ENCODE measurements at regions not wholly inside any gene's neighbourhood (a gene's known extent, or its start where the extent isn't known, plus 50 kb on each side); places are given as distances from the start of the nearest gene placed in this dataset.
"Not testable (repeated sequence)": the region's sequence is repeated elsewhere in the genome, so short reads cannot be mapped to it uniquely, and the experiment has no call there.

DNA sequence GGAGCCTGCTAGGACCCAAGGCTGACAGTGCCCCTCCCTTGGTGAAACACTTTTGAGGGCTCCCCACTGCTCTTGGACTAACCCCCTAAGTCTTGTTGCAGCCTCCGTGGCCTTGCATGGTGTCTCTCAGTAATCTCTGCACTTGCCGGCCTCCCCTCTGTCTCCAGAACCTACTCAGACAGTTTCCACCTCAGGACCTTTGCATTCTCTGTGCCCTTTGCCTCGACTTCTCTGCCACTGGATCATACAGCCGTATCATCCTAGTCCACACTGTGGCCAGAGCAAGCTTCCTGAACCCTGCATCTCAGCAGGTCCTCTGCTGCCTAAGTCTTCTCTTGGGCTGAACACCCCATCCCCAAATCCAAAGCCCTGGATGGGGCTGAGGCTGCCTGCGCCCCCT, 152.0 kb upstream of the PTPN1 start:
- no peak overlapping the region for H3K4me3 ChIP-seq
- DNase-seq (ENCODE audit: extremely low spot score), result no peak
- TF ChIP-seq, protein P1, sequence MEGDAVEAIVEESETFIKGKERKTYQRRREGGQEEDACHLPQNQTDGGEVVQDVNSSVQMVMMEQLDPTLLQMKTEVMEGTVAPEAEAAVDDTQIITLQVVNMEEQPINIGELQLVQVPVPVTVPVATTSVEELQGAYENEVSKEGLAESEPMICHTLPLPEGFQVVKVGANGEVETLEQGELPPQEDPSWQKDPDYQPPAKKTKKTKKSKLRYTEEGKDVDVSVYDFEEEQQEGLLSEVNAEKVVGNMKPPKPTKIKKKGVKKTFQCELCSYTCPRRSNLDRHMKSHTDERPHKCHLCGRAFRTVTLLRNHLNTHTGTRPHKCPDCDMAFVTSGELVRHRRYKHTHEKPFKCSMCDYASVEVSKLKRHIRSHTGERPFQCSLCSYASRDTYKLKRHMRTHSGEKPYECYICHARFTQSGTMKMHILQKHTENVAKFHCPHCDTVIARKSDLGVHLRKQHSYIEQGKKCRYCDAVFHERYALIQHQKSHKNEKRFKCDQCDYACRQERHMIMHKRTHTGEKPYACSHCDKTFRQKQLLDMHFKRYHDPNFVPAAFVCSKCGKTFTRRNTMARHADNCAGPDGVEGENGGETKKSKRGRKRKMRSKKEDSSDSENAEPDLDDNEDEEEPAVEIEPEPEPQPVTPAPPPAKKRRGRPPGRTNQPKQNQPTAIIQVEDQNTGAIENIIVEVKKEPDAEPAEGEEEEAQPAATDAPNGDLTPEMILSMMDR (IDR thresholded peaks at IDR 0.05), result no peak
- no peak for TF ChIP-seq POLR2AphosphoS5 (IDR thresholded peaks at IDR 0.05)
- TF ChIP-seq POLR2A (IDR thresholded peaks at IDR 0.05; ENCODE audit: low read depth), result no peak
- intact Hi-C loops (cut with DNase I), result no loop called here
- H3K9me3 ChIP-seq, result no peaks in the 10 kb centered on the region
- no peaks in the 10 kb centered on the region for H3K27me3 ChIP-seq
- no peaks in the 10 kb centered on the region for H3K36me3 ChIP-seq
- peaks cover 0 to 4% (median 0%) of the 10 kb centered on the region in 4 donors for H3K4me1 ChIP-seq
- no peak overlapping the region for H3K27ac ChIP-seq (replicated peaks in 1 of 4)
- 95% methylated on average over 5 of the region's 5 CpGs for WGBS

DNA sequence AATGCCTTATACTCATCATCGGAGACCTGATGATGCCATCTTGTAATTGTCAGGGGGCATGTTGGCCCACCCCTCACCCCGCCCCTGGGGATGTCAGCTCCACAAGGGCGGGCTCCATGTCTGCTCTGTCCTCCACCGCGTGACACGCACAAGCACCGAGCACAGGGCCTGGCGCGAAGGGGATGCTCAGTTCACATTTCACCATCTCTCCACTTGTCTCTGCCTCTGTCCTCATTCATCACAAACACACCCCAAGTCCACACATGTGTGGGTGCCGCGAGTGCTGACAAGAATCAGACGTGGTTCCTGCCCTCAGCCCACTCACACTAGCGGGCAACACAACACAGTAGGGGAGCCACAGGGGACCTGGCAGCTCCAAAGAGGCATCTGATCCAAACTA, 151.2 kb upstream of the PTPN1 start:
- no peak for DNase-seq (ENCODE audit: extremely low spot score)
- H3K27me3 ChIP-seq, result no peaks in the 10 kb centered on the region

DNA sequence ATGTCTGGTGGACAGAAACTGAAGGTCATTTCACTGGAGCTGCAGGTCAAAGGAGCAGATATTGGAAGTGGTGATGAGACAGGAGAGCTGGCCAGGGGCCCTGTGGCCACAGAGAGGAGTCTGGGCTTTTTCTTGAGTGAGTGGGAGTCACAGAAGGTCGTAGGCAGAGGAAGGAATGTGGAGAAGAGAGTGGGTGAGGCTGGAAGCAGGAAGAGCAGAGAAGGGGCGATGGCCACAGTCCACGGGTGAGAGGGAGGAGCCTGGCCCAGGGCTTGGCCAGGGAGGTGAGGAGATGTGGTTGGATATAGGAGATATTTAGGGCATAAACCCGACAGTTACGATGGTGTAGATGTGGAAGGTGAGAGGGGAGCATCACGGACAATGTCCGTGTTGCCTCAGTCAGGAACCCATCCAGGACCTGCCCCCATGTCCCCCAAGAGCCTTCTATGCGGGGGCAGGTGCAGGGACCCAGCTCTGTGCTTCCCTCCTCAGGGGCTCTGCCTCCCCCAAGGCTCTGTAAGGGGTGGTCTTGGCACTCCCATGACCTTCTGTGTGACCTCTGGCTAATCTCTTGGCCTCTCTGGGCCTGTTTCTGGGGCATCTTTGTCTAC, 150.5 kb upstream of the PTPN1 start:
- 78% methylated on average over 8 of the region's 8 CpGs for WGBS
- intact Hi-C loops (cut with DNase I), result no loop called here
- no peak for DNase-seq (ENCODE audit: extremely low spot score)

More for the DNA sequence above, 151.2 kb upstream of the PTPN1 start:
- WGBS, result 95% methylated on average over 12 of the region's 13 CpGs
- Histone ChIP-seq H3K4me3 (no peak overlapping the region), H3K36me3 (no peaks in the 10 kb centered on the region), H3K9me3 (no peaks in the 10 kb centered on the region), H3K27ac (replicated peaks in 1 of 4) (no peak overlapping the region), H3K4me1 (peaks cover 0 to 4% (median 0%) of the 10 kb centered on the region in 4 donors)
- intact Hi-C loops (cut with DNase I), result no loop called here
- TF ChIP-seq POLR2AphosphoS5 (IDR thresholded peaks at IDR 0.05), result no peak
- no peak for TF ChIP-seq POLR2A (IDR thresholded peaks at IDR 0.05; ENCODE audit: low read depth)
- TF ChIP-seq, protein P1 (IDR thresholded peaks at IDR 0.05), result no peak
- TF ChIP-seq EP300 (IDR thresholded peaks at IDR 0.05), result no peak

DNA sequence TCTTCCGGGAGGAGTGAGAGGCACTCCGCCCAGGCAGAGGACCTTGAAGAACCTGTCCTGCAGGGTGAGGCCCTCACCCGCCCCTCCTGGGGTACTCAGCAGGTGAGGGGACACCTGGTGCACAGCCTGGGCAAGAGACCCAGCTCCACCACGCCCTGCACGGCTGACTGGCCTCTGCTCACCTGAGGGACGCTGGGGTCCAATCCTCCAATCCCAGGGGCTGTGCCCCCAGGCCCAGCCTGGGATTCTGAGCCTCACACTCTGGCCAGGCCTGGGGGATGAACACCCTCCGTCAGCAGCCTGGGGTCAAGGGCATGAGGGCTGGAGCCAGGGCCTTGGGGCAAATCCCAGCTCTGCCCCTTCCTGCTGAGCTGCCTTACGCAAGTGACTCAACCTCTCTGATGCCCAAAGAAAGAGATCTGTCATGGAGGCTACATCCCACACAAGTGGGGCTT, 149.9 kb upstream of the PTPN1 start:
- DNase-seq (ENCODE audit: extremely low spot score), result no peak
- peaks cover 0 to 4% (median 0%) of the 10 kb centered on the region in 4 donors for H3K4me1 ChIP-seq
- no peaks in the 10 kb centered on the region for H3K9me3 ChIP-seq
- 17% methylated on average over 1 of the region's 8 CpGs for WGBS
- intact Hi-C loops (cut with DNase I), result no loop called here
- H3K36me3 ChIP-seq, result no peaks in the 10 kb centered on the region
- TF ChIP-seq, protein P1 (IDR thresholded peaks at IDR 0.05), result no peak
- no peak for TF ChIP-seq EP300 (IDR thresholded peaks at IDR 0.05)
- TF ChIP-seq POLR2AphosphoS5 (IDR thresholded peaks at IDR 0.05), result no peak
- TF ChIP-seq POLR2A (IDR thresholded peaks at IDR 0.05; ENCODE audit: low read depth), result no peak
- no peak overlapping the region for H3K4me3 ChIP-seq
- H3K27ac ChIP-seq (replicated peaks in 1 of 4), result no peak overlapping the region
- no peaks in the 10 kb centered on the region for H3K27me3 ChIP-seq

More for the DNA sequence above, 150.5 kb upstream of the PTPN1 start:
- Histone ChIP-seq H3K4me1 (peaks cover 0 to 4% (median 0%) of the 10 kb centered on the region in 4 donors), H3K27ac (replicated peaks in 1 of 4) (no peak overlapping the region), H3K27me3 (no peaks in the 10 kb centered on the region), H3K4me3 (no peak overlapping the region), H3K36me3 (no peaks in the 10 kb centered on the region), H3K9me3 (no peaks in the 10 kb centered on the region)
- TF ChIP-seq POLR2AphosphoS5 (IDR thresholded peaks at IDR 0.05) (no peak), POLR2A (IDR thresholded peaks at IDR 0.05; ENCODE audit: low read depth) (no peak), EP300 (IDR thresholded peaks at IDR 0.05) (no peak)
- TF ChIP-seq, protein P1 (IDR thresholded peaks at IDR 0.05), result no peak

DNA sequence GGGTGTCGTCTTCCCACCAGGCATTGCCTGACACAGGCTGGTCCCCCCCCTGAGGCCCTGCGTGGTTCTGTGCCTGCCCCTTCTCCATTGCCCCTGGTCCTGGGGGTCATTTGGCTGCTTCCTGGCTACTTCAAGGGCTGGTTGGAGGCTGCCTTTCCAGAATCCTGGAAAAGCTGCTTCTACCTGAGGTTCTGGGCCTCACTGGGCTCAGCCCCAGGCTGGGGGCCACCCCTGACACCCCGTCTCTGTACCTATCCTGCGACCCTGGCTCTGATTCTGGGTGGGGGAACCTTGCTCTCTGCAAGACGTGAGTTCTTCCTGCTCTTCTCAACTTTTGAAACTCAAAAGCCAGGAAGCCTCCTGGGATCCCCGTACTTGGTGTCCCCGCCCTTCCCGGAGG, 149.3 kb upstream of the PTPN1 start:
- H3K9me3 ChIP-seq, result no peaks in the 10 kb centered on the region
- H3K4me1 ChIP-seq, result peaks cover 0 to 4% (median 0%) of the 10 kb centered on the region in 4 donors
- no peaks in the 10 kb centered on the region for H3K27me3 ChIP-seq
- no peak for TF ChIP-seq POLR2A (IDR thresholded peaks at IDR 0.05; ENCODE audit: low read depth)
- TF ChIP-seq POLR2AphosphoS5 (IDR thresholded peaks at IDR 0.05), result no peak
- TF ChIP-seq, protein P1 (IDR thresholded peaks at IDR 0.05), result no peak
- TF ChIP-seq EP300 (IDR thresholded peaks at IDR 0.05), result no peak
- H3K4me3 ChIP-seq, result no peak overlapping the region
- 96% methylated on average over 5 of the region's 8 CpGs for WGBS
- DNase-seq (ENCODE audit: extremely low spot score), result no peak
- no peak overlapping the region for H3K27ac ChIP-seq (replicated peaks in 1 of 4)
- intact Hi-C loops (cut with DNase I), result no loop called here
- no peaks in the 10 kb centered on the region for H3K36me3 ChIP-seq

DNA sequence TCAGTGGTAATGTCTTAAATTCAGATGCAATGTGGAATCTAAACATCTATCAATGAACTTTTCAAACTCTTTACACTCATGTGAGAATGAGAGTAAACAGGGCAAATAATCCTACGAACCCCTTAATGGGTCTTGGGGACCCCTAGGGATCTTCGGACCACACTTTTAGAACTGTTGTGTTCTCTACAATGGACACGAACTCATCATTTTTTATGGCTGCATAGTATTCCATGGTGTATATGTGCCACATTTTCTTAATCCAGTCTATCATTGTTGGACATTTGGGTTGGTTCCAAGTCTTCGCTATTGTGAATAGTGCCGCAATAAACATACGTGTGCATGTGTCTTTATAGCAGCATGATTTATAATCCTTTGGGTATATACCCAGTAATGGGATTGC, 148.0 kb upstream of the PTPN1 start:
- H3K27ac ChIP-seq (replicated peaks in 1 of 4); H3K9me3 ChIP-seq; H3K36me3 ChIP-seq; H3K4me1 ChIP-seq; intact Hi-C loops (cut with DNase I); DNase-seq (ENCODE audit: extremely low spot score); H3K4me3 ChIP-seq; H3K27me3 ChIP-seq: not testable (repeated sequence)
- WGBS, result 93% methylated on average over 6 of the region's 6 CpGs

Measured in esophagus muscularis mucosa (tissue), 4 donors.